AG08395 (cell line): ENCODE measurements at regions not wholly inside any gene's neighbourhood (a gene's known extent, or its start where the extent isn't known, plus 50 kb on each side); places are given as distances from the start of the nearest gene placed in this dataset.
A peak's percentile ranks its signal among the peaks of the same experiment; 100 is the strongest.
"Not testable (repeated sequence)": the region's sequence is repeated elsewhere in the genome, so short reads cannot be mapped to it uniquely, and the experiment has no call there.

Experiments
- DNase-seq: peaks from one replicate; pipeline ENCODE4 v3.0.0; 2012; ENCODE audit warnings: mixed read lengths, low spot score

DNA sequence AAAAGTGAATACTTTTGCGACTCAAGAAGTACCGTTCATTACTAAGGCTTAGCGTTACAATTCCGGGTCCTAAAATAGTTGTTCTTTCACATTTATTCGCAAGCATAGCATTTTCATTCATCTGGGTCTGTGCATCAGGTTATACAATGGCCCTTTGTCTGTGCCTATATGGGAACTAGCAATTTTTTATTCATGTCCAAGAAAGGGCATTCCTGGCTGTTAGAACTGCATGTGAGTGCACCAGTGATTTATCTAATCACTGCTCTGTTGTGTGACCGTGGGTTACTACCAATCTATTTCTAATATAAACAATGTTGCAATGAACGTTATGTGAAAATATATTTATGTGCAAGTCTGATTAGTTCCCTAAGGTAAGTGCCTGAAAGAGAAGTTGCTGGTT is 63.8 kb downstream of the SPANXA1 start:
- not testable (repeated sequence) for DNase-seq

DNA sequence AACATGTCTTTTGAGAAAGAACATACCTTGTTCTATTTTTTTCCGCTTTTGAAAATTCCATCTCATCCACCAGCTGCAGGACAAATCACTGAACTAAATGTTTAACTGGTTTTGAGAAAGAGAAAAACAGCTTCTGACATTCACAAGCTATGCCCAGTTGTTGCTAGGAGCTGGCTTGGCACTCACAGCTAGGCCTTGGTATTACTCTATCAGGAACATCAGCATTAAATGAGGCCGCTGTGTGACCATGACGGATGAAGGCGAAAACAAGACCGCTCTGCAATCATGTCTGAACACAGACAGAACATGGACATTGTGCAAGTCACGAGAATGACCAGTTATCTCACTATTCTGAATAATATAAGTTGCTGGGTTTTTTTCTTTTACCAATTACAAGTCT is 108.8 kb downstream of the SPANXA1 start:
- not testable (repeated sequence) for DNase-seq

DNA sequence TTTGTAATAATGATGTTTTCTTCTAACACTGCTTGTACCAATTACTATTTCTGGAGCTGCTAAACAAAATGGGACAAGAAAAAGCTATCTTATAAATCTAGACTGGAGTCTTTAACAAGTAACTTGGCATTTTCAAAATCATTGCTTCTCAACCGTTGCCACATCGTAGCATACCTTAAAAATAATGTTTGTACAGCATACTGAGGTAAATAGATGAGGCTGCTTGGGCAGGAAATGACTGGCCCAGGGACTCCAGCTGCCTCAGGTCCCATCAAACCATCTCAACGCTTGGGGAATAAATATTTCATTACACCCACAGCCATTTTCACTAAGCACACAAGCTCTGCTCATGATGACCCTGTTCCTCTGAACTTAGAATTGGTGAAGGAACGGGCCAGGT is 115.1 kb downstream of the SPANXA1 start:
- no peak for DNase-seq

DNA sequence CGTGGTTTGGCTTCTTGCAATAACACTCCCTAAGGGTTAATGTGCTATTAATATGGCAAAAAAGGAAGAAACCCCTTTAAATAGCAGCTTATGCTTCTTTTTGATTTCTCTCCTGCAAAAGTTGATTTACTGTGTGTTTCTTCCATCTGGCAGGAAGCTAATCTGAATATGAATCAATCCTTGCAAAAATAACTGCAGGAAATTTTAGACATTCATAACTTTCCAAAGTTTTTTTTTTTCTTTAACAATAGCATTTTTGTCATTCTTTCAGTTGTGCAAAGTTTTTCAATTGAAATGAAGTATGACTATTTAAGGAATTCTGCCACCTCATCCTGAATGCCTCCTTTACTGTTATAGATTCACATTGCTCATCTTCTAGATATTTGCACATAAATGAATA is 115.6 kb downstream of the SPANXA1 start:
- DNase-seq = peak; percentile 15

DNA sequence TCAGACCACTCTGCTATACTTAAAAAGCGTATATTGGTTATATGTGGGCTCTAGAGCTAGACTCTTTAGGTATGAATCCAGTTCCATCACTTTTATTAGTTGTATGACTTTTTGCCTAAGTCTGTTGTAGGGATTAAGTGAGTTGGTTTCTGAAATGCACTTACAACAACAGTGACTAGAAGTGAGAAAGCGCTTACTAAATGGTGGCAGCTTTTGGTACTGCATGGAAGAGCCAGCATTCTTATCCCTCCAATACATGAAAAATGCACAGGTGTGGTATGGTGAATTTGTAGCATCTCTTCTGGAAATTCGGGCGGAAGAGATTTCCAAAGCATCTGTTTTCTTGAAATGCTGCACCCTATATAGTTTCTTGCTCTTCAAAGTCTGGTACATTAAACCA is 117.1 kb downstream of the SPANXA1 start:
- DNase-seq = no peak

DNA sequence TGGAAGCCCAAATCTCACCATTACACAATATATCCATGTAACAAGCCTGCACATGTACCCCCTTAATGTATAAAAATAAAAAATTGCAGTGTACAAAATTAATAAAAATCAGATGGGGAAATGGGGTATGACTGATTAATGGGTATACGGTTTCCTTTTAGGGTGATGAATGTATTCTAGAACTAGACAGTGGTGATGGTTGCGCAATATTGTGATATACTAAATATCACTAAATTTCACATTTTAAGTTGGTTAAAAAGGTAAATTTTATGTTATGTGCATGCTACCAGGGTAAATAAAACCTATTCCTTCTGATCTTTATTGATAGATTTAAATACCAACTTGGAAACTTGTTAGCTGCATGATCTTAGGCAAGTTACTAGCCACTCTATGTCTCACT is 129.4 kb downstream of the SPANXA1 start:
- DNase-seq = no peak

DNA sequence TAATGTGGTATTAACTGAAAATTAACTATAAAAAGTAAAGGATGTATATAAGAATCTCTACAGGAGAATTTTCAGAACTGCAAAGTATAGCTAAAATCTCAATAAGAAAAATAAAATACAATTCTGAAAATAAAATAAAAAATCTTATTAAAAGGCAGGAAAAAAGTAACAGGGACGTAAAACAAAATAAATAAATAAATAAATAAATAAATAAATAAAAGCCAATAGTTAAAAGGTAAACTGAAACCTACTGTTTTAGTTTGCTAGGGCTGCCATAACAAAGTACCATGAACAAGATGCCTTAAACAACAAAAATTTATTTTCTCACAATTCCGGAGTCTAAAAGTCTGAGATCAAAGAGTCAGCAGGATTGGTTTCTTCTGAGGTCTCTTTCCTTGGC is 140.6 kb downstream of the SPANXA1 start:
- DNase-seq = no peak

DNA sequence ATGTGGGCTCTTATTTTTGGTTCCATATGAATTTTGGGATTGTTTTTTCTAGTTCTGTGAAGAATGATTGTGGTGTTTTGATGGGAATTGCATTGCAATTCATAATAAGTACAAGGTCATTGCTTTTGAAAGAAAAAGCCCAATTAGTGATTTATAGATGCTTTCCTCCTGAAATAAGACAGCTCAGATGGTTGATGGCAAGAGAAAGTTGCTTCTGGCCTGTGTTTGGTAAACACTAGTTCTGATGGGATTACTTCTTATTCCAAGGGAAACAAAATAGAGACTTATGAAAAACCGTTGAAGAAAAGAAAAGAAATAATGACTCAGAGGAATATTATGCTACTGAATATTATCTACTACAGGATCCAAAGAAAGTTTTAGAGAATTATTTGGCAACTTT is 144.9 kb downstream of the SPANXA1 start:
- no peak for DNase-seq

DNA sequence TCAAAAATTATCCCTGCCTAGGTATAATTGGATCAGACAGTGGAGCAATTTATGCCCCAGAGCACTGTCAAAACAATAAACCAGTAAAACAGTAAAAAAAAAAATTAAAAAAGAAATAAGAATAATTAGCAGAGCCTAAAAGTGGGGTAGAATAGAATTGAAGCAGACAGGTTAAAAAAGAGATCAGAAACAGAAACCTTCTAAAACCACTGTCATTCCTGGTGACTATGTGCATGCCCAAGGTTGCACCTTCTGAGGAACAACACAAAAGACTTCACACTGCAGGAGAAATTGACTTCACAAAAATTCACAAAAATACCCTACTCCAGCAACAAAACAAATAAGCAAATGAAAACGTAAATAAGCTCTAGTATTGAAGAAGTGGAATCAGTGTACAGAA is 168.6 kb downstream of the SPANXA1 start:
- no peak for DNase-seq

DNA sequence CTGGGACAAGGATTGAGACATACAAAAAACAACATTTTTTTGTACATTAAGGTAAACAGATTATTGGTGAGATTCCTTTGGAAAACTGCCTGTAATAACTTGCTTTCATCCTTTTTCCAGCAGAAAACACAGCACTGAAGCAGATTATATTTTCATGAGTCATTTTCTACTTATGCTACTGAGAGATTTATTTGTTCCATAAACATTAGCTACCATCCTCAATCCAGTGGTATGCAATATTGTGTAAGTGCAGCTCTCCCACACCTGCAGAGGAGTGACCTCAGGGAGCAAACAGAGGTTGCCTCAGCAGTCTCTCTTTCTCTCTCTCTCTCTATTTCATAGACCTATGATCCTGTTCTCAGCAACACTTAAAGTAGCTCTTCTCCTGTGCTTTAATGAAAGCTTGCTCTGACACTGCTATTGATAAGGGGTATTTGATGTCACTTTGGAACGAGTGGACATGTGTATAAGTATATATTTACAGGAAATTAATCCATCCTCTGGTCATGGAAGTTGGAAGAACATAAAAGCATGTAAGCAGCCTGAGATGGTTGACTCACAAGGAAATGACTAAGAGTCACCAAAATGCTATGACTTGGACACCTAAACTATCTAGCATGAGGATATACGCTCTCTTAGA is 163.7 kb upstream of the SPANXC start:
- DNase-seq = peak; percentile 7

DNA sequence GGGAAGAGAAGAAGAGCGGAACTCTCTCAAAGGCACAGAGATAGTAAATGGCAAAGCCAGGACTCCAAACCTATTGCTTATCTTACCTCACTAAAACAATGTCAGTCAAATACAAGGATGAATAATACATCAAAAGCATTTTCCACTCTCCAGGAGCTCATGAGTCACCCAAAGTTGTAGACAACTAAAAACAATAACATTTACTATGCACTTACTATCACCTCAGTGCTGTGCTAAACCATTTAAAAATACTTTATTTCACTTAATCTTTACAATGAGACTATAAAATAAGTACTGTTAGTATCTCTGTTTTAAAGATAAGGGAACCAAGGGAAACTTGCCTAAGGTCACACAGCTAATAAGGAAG is 163.2 kb upstream of the SPANXC start:
- DNase-seq = no peak

DNA sequence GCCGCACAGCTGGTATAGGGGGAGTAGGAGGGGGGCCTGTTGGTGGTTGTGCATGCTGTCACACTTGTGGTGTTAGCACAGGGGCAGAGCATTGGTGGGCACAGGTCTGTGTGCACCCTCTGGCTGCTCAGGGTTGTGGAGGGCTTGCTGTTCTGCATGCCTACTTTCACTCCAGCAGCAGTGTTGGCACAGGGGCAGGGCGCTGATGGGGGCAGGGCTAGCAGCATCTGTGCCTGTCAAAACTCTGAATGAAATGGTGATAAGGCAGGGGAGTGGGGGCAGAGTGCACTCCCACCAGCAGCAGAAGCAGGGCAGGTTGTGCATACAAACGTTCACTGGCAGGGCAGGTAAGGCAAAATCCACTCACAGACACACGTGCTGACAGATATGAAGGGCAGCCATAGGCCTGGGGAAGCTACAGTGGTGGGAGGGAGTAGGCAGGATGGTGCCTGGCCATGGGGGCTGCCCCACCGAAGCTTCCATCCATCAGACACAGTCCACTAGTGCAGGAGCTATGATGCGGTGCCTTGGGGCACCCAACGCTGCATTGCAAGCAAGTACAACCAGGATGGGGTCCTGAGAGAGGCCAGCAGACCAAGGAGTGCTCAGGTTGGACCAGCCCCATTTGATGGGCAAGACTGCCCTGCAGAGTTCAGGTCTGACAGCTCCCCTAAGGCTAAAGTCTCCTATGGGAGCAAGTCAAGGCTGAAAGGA is 160.7 kb upstream of the SPANXC start:
- DNase-seq = no peak

DNA sequence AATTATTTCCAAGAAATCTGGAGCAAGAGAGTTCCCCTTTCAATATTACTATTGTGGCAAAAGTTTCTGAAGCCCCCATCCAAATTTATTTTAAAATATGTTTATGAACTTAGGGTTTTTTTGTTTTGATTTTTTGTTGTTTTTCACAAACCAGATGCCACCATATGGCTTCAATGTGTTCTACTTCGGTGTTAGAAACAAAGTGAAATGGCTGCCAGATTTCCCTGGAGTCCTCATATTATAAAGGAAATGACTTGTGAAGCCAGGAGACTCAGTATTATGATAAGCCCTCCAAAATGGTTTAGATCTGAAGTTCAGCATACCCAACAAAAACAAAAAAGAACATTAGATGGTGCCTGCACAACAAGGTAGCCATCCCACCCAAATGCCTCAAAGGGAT is 154.2 kb upstream of the SPANXC start:
- DNase-seq = no peak

DNA sequence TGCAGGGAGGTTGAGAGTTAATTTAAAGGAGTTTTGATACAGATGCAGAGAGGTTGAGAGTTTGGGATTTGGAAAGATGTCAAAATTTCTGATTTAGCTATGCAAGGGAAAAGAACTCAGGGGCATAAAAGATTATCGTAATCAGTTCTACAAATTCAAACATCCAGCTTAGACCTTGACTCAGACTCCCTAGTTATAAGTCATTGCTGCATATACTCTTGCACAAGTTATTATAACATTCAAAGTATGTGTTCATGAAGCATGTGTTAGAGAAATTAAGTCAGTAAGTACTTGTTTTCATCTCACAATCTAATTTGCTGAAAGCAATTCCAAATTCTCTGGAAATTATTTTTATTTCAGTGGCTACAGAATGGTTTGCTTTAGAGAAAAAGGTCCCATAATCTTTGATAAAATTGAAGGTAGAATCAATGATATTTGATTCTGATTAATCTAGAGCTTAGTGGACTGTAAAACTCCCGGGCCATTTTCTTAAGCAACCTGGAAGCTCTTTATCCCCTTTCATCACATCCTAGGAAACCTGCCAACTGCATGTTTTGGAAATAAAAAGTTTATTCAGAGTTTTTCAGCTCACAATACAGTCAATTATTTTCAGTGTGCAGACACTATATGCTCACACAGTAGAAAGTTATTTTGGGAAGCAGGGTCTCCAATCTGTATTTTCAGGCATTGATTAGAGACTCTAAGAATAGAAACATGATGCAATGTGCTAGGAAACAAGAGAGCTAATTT is 132.9 kb upstream of the SPANXC start:
- DNase-seq = no peak

DNA sequence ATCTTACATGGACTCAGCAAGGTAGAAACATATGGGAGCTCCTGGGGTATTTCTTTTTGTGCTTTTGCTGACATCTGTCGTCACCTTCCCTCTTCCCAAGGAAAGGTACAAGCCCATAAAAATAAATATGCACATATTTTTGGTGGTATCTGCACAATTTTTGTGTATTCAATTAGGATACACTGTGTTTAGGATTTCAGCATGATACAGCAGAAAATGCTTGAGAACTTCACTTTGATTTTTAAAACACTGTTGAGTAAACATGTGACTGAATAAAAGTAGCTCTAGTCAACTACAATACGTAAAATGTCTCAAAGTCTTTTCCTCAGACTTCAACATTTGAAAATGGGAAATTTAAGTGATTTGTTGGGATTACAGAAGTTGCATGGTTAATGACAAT is 99.4 kb upstream of the SPANXC start:
- no peak for DNase-seq

DNA sequence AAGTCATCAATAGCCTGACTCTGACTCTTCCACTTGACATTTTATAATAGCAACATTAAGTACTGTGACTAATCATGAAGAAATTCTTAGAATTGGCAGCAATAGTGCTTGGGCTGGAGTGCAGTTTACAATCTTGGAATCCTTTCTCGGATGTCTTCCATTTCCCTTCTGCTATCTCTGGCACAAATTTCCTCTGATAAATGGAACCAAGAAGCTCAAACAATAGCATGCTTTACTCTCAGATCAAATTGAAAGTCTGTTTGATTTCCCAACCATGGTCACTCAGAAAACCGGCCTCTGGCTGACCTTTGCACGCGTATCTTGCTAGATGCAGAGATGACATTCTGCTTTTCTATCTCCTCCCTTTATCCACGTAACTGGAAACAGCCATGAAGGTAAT is 99.0 kb upstream of the SPANXC start:
- peak; percentile 35 for DNase-seq

DNA sequence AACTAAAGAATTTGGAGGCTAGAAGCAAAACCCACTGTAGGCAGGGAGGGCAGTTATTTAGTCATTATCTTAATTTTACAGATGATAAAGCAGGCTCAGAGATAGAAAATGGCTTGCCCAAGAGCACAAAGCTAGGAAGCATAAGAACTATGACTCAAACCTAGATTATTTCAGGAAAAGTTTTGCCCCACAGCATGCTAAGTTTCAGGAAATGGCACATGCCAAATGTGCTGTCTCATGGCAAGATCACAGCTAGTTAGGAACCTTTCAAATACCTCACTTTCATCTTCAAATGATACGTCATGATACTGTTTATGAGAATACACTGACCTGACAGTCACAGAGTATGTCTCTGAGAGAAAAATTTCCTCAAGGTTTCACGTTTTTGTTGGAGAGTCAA is 78.5 kb upstream of the SPANXC start:
- no peak for DNase-seq

DNA sequence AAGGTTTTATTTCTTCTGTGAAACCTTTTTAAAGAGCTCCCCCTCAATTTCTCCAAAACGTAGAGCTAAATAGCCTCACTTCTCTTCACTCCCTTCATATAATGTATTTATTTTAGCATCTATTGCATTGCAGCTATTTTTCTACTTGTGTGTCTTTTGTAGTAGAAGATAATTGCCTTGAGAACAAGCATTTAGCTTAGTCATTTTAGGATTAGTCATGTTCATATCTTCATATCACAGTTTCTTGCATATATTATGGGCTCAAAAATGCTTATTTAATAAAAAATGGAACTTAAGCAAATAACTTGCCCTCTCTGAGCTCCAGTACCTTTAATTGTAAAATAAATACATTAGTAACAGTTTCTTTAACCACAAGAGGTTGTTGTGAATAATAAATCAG is 72.1 kb upstream of the SPANXC start:
- DNase-seq = peak; percentile 2

DNA sequence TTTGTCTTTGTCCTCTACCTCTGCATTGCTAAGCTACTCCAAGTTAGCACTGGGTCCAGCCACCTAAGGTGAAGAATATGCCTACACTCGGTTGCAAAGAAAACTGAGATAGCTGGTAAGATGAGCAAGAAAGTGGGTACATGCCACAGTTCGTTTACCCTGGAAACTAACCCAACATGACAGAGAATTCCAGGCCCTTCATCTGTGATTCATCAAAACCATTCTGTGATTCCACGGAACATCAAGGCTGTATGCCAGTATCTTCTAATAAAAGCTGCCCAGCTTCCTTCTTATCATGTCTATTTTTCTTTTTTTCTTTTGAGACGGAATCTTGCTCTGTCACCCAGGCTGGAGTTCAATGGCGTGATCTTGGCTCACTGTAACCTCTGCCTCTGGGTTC is 58.7 kb upstream of the SPANXC start:
- no peak for DNase-seq
